HG03342 (cell line): ENCODE measurements at regions not wholly inside any gene's neighbourhood (a gene's known extent, or its start where the extent isn't known, plus 50 kb on each side); places are given as distances from the start of the nearest gene placed in this dataset.
"Not testable (repeated sequence)": the region's sequence is repeated elsewhere in the genome, so short reads cannot be mapped to it uniquely, and the experiment has no call there.

Source experiments
- ATAC-seq: cut with Tn5 transposase; IDR thresholded peaks from one replicate; pipeline ENCODE4 v1.9.1; 2021; ENCODE audit warnings: mild to moderate bottlenecking, moderate library complexity; ENCODE audit not compliant: unreplicated experiment

GRCh38 chr2:87559001-87559400 lies 188.9 kb upstream of the PLGLB2 start:
- ATAC-seq = not testable (repeated sequence)

GRCh38 chr2:87559735-87560134 lies 188.2 kb upstream of the PLGLB2 start:
- ATAC-seq = not testable (repeated sequence)

DNA sequence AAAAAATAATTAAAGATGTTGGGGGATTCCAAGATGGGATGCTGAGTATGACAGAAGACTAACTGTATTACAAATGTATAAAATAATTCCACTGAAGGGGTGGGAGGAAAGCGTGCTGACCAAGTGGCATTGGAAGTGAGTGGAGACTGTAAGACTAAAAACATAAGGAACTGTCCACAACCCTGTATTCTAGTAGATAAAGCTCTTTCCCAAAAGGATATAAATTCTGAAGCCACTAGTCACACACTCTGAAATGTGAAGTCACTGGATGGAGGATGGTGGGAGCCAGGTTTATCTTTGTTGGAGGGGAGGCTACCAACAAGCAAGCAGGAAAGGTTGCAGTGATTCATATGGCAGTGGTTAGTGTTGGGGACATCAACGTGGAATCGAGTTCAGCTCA lies 182.8 kb upstream of the PLGLB2 start:
- not testable (repeated sequence) for ATAC-seq

DNA sequence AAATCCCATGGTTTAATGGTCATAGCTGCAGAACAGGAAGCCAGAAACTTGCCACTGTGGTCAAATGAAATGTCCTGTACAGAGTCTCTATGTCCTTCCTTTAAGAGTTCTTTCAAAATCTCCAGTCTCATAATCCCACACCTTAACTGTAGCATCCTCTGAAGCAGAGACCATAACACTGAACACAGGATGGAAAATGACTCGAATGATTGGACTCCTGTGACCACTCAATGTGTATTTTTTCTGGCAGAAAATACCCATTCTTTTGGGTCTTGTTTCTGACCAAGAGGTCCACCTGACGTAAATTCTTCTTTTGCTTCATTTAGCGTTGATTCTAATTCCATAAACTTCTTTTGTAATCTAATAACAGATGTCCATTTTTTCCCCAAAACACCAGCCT lies 181.4 kb upstream of the PLGLB2 start:
- ATAC-seq = not testable (repeated sequence)

GRCh38 chr2:87567093-87567492 lies 180.8 kb upstream of the PLGLB2 start:
- ATAC-seq = not testable (repeated sequence)

- not testable (repeated sequence) for ATAC-seq
Observed at GRCh38 chr2:87567912-87568311, 180.0 kb upstream of the PLGLB2 start.

- not testable (repeated sequence) for ATAC-seq
Observed at GRCh38 chr2:87568554-87569278, 179.2 kb upstream of the PLGLB2 start.

- ATAC-seq = not testable (repeated sequence)
Observed at GRCh38 chr2:87569689-87570397, 178.0 kb upstream of the PLGLB2 start.

DNA sequence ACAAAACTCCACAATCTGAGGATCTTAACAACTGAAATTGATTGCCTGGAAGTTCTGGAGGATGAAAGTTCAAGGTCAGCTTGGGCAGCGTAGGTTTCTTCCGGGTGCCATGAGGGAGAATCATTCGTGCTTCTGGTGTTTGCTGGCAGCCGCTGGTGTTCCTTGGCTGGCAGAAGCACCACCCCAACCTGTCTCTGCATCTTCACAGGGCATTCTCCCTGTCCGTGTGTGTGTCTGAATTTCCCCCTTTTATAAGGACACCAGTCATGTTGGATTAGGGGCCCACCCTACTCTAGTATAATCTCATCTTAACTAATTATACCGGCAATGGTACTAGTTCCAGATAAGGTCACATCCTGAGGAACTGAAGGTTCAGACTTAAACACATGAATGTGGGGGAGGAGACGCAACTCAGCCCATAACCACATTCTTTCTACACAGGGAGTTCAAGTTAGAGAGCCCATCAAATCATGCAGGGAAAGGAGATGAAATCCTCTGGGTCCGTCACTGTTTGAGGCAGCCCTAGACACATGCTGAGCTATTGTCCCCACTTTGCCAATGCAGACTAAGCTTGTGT lies 175.9 kb upstream of the PLGLB2 start:
- not testable (repeated sequence) for ATAC-seq

DNA sequence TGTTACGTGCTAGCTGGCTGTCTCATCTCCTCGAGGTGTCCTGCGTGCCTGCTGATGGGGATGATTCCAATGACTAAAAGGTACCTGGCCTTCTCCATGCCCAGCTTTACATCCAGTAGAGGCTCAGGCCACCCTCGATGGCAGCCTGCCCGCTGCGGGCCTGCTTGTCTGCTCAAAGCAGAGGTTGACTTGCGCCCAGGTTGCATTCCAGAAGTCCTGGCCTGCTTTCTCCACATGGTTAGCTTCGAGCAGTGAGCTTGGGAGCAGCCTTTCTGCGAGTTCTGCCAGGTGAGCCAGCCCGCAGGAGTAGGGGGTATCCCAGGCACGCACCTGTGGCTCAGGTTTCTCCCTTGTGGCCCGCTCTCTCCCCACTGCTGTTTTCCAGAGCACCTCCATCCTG lies 175.0 kb upstream of the PLGLB2 start:
- not testable (repeated sequence) for ATAC-seq

DNA sequence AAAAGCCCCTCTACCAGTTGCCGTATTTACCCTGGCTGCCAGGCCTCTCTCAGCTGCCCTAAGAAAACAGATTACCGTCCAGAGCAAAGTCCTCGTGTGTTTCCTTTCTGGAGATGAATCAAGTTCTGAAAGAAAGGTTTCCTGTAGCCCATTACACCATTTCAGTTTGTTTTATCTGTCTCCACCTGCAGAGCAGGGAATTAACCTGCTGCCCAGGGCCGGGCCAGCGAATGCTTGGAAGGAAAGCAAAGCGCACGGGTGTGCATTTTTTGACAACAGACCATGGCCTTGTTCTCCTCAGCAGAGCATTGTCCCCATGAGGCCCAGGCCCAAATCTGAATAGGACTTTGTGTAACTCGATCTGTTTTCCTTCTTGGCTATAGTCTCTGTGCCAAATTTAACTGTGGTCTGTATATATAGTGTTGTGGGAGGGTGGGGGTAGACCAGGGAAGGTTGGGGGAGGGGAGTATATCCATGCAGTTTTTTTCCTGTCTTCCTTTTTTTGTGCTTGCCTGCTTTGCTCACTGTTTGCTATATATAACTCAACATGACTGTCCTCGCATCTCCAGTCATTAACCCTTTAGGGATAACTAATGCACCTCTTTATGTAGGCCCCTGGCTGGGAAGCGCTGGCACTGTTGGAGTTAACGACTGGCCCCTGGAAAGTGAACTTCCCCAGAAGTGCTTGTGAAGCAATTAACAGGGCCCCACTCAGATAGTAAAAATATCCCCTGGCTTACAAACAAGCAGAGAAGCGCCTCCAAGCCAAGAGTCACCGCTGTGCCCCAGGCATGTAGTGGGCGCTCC lies 174.3 kb upstream of the PLGLB2 start:
- not testable (repeated sequence) for ATAC-seq

- not testable (repeated sequence) for ATAC-seq
Observed at GRCh38 chr2:87574193-87575119, 173.4 kb upstream of the PLGLB2 start.

- not testable (repeated sequence) for ATAC-seq
Observed at GRCh38 chr2:87575138-87575537, 172.7 kb upstream of the PLGLB2 start.

DNA sequence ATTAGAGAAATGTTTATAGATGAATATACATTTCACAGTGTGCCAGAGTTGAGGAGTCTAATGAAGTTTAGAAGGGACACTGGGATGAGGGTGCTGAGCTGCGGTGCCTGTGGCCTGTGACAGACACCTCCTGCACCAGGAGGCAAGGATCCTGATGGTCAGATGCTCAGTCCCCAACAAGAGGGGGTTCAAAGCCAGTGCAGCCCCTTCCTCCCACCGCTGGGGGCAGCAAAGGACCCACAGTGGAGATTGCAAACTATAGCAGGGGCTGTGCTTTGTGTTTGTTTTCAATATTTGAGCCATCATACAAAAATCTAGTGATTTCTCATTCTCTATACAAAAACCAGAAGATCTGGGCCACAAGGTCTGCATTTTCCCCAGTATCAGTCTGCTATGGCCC lies 170.5 kb upstream of the PLGLB2 start:
- ATAC-seq = not testable (repeated sequence)

DNA sequence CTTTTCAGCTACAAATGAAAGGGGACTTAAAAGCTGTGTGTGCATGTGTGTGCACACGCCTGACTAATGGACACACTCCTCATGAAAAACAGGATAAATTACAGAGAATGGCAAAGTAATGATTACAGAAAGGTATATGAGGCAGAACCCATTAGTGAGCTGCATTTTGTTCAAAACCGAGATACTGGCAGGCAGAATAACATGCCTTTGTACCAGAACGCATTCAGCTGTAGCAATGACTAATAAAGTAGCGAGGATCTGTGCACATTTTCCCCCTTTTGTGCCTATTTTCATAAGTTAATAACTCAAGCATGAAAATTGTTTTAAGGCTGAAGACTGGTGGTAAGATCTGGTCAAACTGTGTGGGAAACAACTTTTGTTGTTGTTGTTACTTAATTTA lies 165.7 kb upstream of the PLGLB2 start:
- not testable (repeated sequence) for ATAC-seq

DNA sequence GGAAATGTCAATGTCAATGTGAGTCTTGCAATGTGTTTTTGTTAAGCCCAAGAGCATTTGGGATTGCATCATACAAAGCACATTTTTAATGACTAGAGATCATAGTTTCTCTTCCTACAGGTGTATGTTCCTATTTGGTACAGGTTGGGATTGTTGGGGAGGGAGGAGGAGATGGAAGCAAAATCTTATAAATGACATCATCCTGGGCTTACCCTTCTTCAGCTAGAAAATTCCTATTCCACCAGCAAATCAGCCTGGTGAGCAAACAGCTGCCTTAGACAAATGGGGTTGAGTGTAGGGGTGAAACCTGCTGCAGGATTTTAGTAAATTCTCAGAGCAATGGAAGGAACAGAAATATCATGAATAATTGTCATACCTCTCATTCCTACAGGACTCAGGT lies 165.3 kb upstream of the PLGLB2 start:
- not testable (repeated sequence) for ATAC-seq

DNA sequence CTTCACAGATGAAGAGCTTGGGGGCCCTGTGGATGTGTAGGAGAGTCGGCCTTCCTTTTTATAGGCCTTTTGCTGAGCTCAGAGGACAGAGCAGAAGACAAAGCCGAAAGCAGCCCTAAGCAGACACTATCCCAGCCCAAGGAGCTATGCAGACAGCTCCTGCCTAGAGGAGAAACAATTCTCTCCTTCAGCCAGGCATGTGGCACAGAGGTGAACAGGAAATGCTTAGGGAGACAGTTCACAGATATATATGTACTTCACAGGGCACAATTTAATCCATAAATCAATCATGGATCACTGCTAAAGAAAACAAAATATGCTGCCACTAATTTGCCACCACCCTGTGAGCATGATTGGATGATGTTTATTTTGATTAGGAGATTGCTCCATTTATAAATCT lies 164.5 kb upstream of the PLGLB2 start:
- not testable (repeated sequence) for ATAC-seq

DNA sequence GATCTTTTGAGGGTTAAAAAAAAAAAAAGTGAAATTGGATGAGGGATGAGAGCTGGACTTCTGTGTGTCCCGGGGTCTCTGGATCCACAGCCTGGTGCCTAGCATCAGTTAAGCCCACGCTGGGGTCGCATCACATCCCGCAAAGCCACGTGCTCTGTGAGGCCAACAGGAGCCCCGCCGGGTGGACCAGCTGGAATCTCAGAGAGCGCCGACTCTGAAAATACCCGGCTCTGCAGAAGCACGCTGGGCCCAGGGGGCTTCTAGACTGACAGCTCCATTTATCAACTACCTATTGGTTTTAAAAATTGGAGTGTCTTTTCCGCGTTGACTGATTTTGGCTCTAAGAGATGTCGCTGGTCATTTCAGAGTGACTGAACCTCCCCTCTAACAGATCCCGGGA lies 164.1 kb upstream of the PLGLB2 start:
- not testable (repeated sequence) for ATAC-seq

- ATAC-seq = not testable (repeated sequence)
Observed at GRCh38 chr2:87584268-87584906, 163.5 kb upstream of the PLGLB2 start.
